AG04450 (cell line): ENCODE measurements at regions not wholly inside any gene's neighbourhood (a gene's known extent, or its start where the extent isn't known, plus 50 kb on each side); places are given as distances from the start of the nearest gene placed in this dataset.
"Not testable (repeated sequence)": the region's sequence is repeated elsewhere in the genome, so short reads cannot be mapped to it uniquely, and the experiment has no call there.

Source experiments
- CTCF ChIA-PET: fragments of 300-600, 350-600 bp; formaldehyde crosslinking; extraction: SDS; loops from one replicate; lab custom pipeline; 2022; ENCODE audit warnings: antibody characterized with exemption, inconsistent platforms; lab: Charles Lee
- POLR2A ChIA-PET: fragments of 350-600 bp; formaldehyde crosslinking; extraction: SDS; loops from one replicate; lab custom pipeline; 2021; ENCODE audit warnings: antibody characterized with exemption, inconsistent platforms; lab: Yijun Ruan, JAX
- DNase-seq: peaks from one replicate; pipeline ENCODE4 v3.0.0-alpha.2; 2011; ENCODE audit warnings: low read depth, low spot score
- H3K27ac ChIP-seq: one replicate; pipeline ENCODE4 v1.5.1; 2012; ENCODE audit warnings: low read depth, low read length, control low read depth
- H3K27me3 ChIP-seq: one replicate; pipeline ENCODE4 v1.6.0; 2012; ENCODE audit warnings: low read length; ENCODE audit not compliant: control insufficient read depth, insufficient read depth
- H3K4me3 ChIP-seq: 2 replicates; pipeline ENCODE4 v1.5.1; 2011; ENCODE audit warnings: mild to moderate bottlenecking, low read depth, low read length, control low read depth
- H3K9me3 ChIP-seq: 2 replicates; pipeline ENCODE4 v1.5.1; 2012; ENCODE audit warnings: low read length; ENCODE audit not compliant: control insufficient read depth, insufficient read depth
- CTCF ChIP-seq: IDR thresholded peaks from 2 replicates; pipeline ENCODE4 v1.5.1; 2011; ENCODE audit warnings: low read depth, low read length, control low read depth, inconsistent platforms

GRCh38 chr6:112477125-112477524, 130.0 kb downstream of the RFPL4B start:
- H3K27ac ChIP-seq = no peak overlapping the region
- ChIA-PET POLR2A (no interaction called here), CTCF (no interaction called here)
- no peak for TF ChIP-seq CTCF
- H3K4me3 ChIP-seq = no peak overlapping the region
- DNase-seq = no peak
- H3K27me3 ChIP-seq = no peaks in the 10 kb centered on the region
- H3K9me3 ChIP-seq = no peaks in the 10 kb centered on the region

GRCh38 chr6:112478036-112478435, 130.9 kb downstream of the RFPL4B start:
- H3K27ac ChIP-seq = no peak overlapping the region
- CTCF ChIA-PET = no interaction called here

GRCh38 chr6:112479975-112480374, 132.8 kb downstream of the RFPL4B start:
- POLR2A ChIA-PET, H3K27me3 ChIP-seq, CTCF ChIA-PET, H3K4me3 ChIP-seq, H3K9me3 ChIP-seq, DNase-seq, H3K27ac ChIP-seq: not testable (repeated sequence)

More at GRCh38 chr6:112478036-112478435, 130.9 kb downstream of the RFPL4B start:
- H3K9me3 ChIP-seq = no peaks in the 10 kb centered on the region
- TF ChIP-seq CTCF = no peak
- no peaks in the 10 kb centered on the region for H3K27me3 ChIP-seq
- no peak overlapping the region for H3K4me3 ChIP-seq
- DNase-seq = no peak
- POLR2A ChIA-PET = no interaction called here

- H3K9me3 ChIP-seq = no peaks in the 10 kb centered on the region
- no peak overlapping the region for H3K27ac ChIP-seq
- CTCF ChIA-PET = no interaction called here
- POLR2A ChIA-PET = no interaction called here
- H3K27me3 ChIP-seq = no peaks in the 10 kb centered on the region
- H3K4me3 ChIP-seq = no peak overlapping the region
- DNase-seq = no peak
- no peak for TF ChIP-seq CTCF
Observed at GRCh38 chr6:112480553-112480952, 133.4 kb downstream of the RFPL4B start.

- H3K27ac ChIP-seq = no peak overlapping the region
- H3K9me3 ChIP-seq = no peaks in the 10 kb centered on the region
- CTCF ChIA-PET = no interaction called here
- no peak for DNase-seq
- no peak for TF ChIP-seq CTCF
- H3K27me3 ChIP-seq = no peaks in the 10 kb centered on the region
- H3K4me3 ChIP-seq = no peak overlapping the region
- POLR2A ChIA-PET = no interaction called here
Observed at GRCh38 chr6:112481211-112481610, 134.1 kb downstream of the RFPL4B start.

- no peak overlapping the region for H3K27ac ChIP-seq
- H3K27me3 ChIP-seq = no peaks in the 10 kb centered on the region
- no peak for TF ChIP-seq CTCF
- ChIA-PET CTCF (interaction anchor here (1.1 kb wide), 1 partner anchor 9 kb away, joined by 4 read pairs; no protein-coding TSS in a partner anchor), POLR2A (no interaction called here)
- H3K4me3 ChIP-seq = no peak overlapping the region
- H3K9me3 ChIP-seq = no peaks in the 10 kb centered on the region
- no peak for DNase-seq
Observed at GRCh38 chr6:112482373-112482772, 135.2 kb downstream of the RFPL4B start.
